ENCODE measurements at regions not wholly inside any gene's neighbourhood (a gene's known extent, or its start where the extent isn't known, plus 50 kb on each side); places are given as distances from the start of the nearest gene placed in this dataset.

GRCh38 chr15:95830281-95830680, 500.2 kb upstream of the NR2F2 start:
- TF ChIP-seq CTCF (IDR thresholded peaks at IDR 0.05): no peak
- TF ChIP-seq POLR2AphosphoS5 (IDR thresholded peaks at IDR 0.05): no peak
